Left ventricle myocardium inferior (tissue), 1 donor: ENCODE measurements at regions not wholly inside any gene's neighbourhood (a gene's known extent, or its start where the extent isn't known, plus 50 kb on each side); places are given as distances from the start of the nearest gene placed in this dataset.
"Not testable (repeated sequence)": the region's sequence is repeated elsewhere in the genome, so short reads cannot be mapped to it uniquely, and the experiment has no call there.

Experiments used
- DNase-seq: peaks from one replicate; pipeline ENCODE4 v3.0.0-alpha.2; 2020
- H3K27ac ChIP-seq: fragments of 200-600 bp; replicated peaks from 2 replicates; pipeline ENCODE4 v1.8.0; 2021
- H3K27me3 ChIP-seq: fragments of 200-600 bp; 2 replicates; pipeline ENCODE4 v1.8.0; 2021; ENCODE audit warnings: low read depth
- H3K36me3 ChIP-seq: fragments of 200-600 bp; 2 replicates; pipeline ENCODE4 v1.8.0; 2021
- H3K4me1 ChIP-seq: fragments of 200-600 bp; 2 replicates; pipeline ENCODE4 v1.8.0; 2021
- H3K4me3 ChIP-seq: fragments of 200-600 bp; 2 replicates; pipeline ENCODE4 v1.8.0; 2021; ENCODE audit warnings: mild to moderate bottlenecking, moderate library complexity
- H3K9me3 ChIP-seq: fragments of 200-600 bp; replicated peaks from 2 replicates; pipeline ENCODE4 v1.8.0; 2021
- intact Hi-C: fragments of 100-400 bp; cut with micrococcal nuclease; formaldehyde crosslinking; loops from one replicate; pipeline ENCODE4 v1.11.0; 2022
- TF ChIP-seq, protein P1 (sequence below): fragments of 200-600 bp; IDR thresholded peaks from 2 replicates; pipeline ENCODE4 v1.8.0; 2021; ENCODE audit warnings: antibody characterized with exemption, mild to moderate bottlenecking, borderline replicate concordance
- donor health status: DM: no; HTN: yes; CAD: no; lungs with severe emphysema.

DNA sequence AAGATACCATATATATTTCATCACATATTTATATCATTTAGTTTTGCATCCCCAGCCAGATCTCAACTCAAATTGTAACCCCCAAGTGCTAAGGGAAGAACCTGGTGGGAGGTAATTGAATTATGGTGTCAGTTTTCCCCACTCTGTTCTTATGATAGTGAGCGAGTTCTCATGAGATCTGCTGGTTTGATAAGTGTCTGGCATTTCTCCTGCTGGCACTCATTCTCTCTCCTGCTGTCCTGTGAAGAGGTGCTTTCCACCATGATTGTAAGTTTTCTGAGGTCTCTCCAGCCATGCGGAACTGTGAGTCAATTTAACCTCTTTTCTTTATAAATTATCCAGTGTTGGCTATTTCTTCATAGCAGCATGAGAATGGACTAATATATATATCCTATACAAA, 462.5 kb upstream of the SLITRK5 start:
- intact Hi-C loops = no loop called here
- Histone ChIP-seq H3K36me3 (no peaks in the 10 kb centered on the region), H3K4me1 (no peaks in the 10 kb centered on the region), H3K27ac (no peak overlapping the region), H3K9me3 (no peaks in the 10 kb centered on the region), H3K27me3 (no peaks in the 10 kb centered on the region), H3K4me3 (no peak overlapping the region)
- no peak for DNase-seq
- TF ChIP-seq, protein P1, sequence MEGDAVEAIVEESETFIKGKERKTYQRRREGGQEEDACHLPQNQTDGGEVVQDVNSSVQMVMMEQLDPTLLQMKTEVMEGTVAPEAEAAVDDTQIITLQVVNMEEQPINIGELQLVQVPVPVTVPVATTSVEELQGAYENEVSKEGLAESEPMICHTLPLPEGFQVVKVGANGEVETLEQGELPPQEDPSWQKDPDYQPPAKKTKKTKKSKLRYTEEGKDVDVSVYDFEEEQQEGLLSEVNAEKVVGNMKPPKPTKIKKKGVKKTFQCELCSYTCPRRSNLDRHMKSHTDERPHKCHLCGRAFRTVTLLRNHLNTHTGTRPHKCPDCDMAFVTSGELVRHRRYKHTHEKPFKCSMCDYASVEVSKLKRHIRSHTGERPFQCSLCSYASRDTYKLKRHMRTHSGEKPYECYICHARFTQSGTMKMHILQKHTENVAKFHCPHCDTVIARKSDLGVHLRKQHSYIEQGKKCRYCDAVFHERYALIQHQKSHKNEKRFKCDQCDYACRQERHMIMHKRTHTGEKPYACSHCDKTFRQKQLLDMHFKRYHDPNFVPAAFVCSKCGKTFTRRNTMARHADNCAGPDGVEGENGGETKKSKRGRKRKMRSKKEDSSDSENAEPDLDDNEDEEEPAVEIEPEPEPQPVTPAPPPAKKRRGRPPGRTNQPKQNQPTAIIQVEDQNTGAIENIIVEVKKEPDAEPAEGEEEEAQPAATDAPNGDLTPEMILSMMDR = no peak

GRCh38 chr13:87234981-87235380, 436.2 kb upstream of the SLITRK5 start:
- H3K27ac ChIP-seq = no peak overlapping the region
- H3K4me1 ChIP-seq = no peaks in the 10 kb centered on the region
- TF ChIP-seq, protein P1 = no peak
- no peaks in the 10 kb centered on the region for H3K27me3 ChIP-seq
- DNase-seq = no peak
- no peaks in the 10 kb centered on the region for H3K36me3 ChIP-seq
- intact Hi-C loops = no loop called here
- peaks cover 7% of the 10 kb centered on the region for H3K9me3 ChIP-seq
- H3K4me3 ChIP-seq = no peak overlapping the region

- no peaks in the 10 kb centered on the region for H3K36me3 ChIP-seq
- H3K4me1 ChIP-seq = no peaks in the 10 kb centered on the region
- H3K4me3 ChIP-seq = no peak overlapping the region
- no peak for DNase-seq
- no peaks in the 10 kb centered on the region for H3K27me3 ChIP-seq
- TF ChIP-seq, protein P1 = no peak
- H3K27ac ChIP-seq = no peak overlapping the region
- peaks cover 7% of the 10 kb centered on the region for H3K9me3 ChIP-seq
- intact Hi-C loops = no loop called here
Observed at GRCh38 chr13:87235621-87236020, 435.6 kb upstream of the SLITRK5 start.

- Histone ChIP-seq H3K4me3 (no peak overlapping the region), H3K27ac (no peak overlapping the region)
Observed at GRCh38 chr13:87244256-87244890, 426.8 kb upstream of the SLITRK5 start.

GRCh38 chr13:87249847-87250246, 421.3 kb upstream of the SLITRK5 start:
- H3K36me3 ChIP-seq, H3K4me1 ChIP-seq, H3K4me3 ChIP-seq, H3K9me3 ChIP-seq, H3K27me3 ChIP-seq, H3K27ac ChIP-seq, DNase-seq, intact Hi-C loops: not testable (repeated sequence)

More at GRCh38 chr13:87244256-87244890, 426.8 kb upstream of the SLITRK5 start:
- Histone ChIP-seq H3K4me1 (no peaks in the 10 kb centered on the region), H3K9me3 (no peaks in the 10 kb centered on the region), H3K27me3 (no peaks in the 10 kb centered on the region), H3K36me3 (no peaks in the 10 kb centered on the region)
- TF ChIP-seq, protein P1 = no peak
- intact Hi-C loops = no loop called here
- no peak for DNase-seq

- Histone ChIP-seq H3K4me3 (no peak overlapping the region), H3K27ac (no peak overlapping the region), H3K9me3 (peaks cover 4% of the 10 kb centered on the region), H3K27me3 (no peaks in the 10 kb centered on the region), H3K4me1 (no peaks in the 10 kb centered on the region), H3K36me3 (no peaks in the 10 kb centered on the region)
- no peak for DNase-seq
- TF ChIP-seq, protein P1 = no peak
- intact Hi-C loops = no loop called here
Observed at GRCh38 chr13:87255394-87255793, 415.8 kb upstream of the SLITRK5 start.
